HG03060 (cell line): ENCODE measurements at regions not wholly inside any gene's neighbourhood (a gene's known extent, or its start where the extent isn't known, plus 50 kb on each side); places are given as distances from the start of the nearest gene placed in this dataset.

Source experiments
- ATAC-seq: cut with Tn5 transposase; IDR thresholded peaks from one replicate; pipeline ENCODE4 v1.9.1; 2021; ENCODE audit warnings: low read depth, moderate number of reproducible peaks; ENCODE audit not compliant: unreplicated experiment

DNA sequence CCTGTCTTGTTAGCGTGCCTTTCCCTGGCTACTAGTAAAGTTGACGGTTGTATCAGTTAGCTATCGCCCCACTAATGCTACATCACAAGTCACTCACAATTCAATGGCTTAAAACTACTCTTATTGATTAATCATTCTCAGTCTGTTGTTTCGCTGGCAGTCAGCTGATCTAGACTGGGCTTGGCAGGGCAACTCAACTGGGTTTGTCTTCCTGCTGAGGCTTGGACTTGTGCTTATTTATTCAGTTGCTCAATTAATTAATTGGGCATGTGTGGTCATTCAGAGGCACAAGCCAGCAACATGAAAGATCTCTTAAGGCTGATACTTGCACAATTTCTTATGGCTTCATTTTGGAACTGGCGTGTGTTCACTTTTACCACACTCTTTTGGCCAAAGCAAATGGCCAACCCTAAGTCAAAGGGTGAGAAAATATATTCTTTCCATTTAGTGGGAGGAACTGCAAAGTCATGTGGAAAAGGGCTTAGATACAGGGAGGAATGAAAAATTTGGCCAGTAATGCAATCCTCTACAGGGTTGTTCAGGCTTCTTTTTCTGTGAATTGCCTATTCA lies 333.5 kb downstream of the GPR37 start:
- ATAC-seq = no peak

DNA sequence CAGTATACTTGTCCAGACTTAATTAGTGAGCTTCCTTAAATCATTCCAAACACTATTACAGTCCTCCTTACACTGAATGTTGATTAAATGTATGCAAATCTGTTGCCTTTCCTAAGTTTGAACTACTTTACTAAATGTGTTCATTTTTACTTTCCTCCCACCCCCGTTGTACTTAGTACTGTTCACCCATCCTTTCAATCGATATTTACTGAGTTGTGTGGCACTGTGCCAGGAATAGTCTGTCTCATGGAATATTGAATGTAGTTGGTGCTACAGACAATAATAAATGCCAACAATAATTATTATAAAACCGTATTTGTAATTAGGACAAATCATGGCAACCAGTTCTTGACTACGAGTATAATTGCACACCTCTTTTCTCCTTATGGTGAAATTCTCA lies 335.7 kb downstream of the GPR37 start:
- ATAC-seq = no peak

- ATAC-seq = no peak
Measured at GRCh38 chr7:124428781-124429180, 336.8 kb downstream of the GPR37 start.

DNA sequence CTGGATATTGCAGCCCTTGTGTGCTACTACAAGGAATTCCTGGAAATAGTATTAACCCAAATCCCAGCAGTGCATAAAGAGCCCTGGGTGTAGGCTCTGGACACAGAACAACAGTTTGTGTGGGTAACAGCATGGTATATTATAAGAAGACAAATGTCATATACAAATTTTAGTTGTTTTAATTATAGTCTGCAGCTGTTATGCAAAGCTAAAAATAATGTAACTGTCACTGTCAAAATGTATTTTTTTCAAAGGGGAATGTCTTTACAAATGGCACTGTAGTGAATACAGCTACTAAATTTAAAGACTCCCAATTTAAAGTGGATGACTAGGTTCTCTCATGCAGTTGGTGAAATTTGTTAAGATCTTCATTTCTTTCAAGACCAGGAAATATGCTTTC lies 339.0 kb downstream of the GPR37 start:
- ATAC-seq = no peak

DNA sequence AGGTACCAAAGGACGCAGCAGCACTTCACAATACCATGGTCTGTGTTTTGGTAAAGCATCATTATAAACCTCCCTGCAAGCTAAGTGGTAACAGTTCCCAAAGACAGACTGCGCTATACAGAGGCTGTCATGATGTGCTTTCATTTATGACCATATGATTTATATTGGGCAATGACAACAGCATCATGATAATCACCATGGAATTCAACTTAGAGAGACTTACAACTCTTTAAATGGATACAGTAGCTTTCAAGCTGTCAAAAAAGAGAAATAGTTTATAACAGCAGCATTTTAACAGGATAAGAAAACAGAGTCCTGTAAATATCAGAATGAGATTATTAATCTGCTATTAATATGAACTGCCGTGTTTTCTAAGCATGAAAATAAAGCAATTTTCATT lies 341.7 kb downstream of the GPR37 start:
- ATAC-seq = no peak

DNA sequence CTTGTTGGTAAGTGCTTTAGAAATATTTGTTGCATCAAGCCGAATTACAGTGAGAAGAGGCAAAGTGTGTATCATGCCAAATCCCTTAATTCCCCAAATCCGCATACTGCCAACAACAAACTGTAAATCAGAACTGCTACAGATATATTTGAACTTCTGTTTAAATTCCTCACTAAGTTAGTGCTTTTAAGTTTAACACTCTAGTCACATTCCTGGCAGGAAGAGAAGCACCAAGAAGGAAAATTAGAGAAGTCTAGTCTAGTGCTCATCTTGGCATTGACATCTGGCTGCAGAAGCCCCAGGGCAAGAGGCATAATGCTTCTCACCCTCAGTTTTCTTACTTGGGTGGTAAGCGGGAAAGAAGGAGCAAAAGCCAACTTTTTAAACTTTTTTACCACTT lies 343.5 kb downstream of the GPR37 start:
- ATAC-seq = no peak

DNA sequence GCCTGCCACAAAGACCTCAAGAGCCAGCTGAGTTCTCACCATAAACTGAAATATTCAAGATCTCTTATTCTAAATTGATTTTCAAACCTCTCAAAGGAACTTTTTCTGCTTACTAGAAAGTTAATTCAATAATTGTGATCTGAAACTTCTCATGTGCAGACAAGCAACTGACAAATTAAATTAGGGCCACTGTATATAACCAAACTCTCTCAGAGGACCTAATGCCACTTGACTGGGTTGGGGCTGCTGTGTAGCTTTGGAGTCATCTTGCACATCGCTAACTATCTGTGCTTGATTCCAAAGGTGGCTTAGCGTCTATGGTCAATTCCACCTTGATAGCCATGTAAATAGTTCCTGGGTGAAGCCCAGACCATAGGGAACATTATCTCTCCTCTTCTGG lies 345.2 kb downstream of the GPR37 start:
- no peak for ATAC-seq

- ATAC-seq = no peak
Measured at GRCh38 chr7:124413029-124413428, 352.6 kb downstream of the GPR37 start.

- no peak for ATAC-seq
Measured at GRCh38 chr7:124412531-124412930, 353.1 kb downstream of the GPR37 start.

- ATAC-seq = no peak
Measured at GRCh38 chr7:124411796-124412195, 353.8 kb downstream of the GPR37 start.

DNA sequence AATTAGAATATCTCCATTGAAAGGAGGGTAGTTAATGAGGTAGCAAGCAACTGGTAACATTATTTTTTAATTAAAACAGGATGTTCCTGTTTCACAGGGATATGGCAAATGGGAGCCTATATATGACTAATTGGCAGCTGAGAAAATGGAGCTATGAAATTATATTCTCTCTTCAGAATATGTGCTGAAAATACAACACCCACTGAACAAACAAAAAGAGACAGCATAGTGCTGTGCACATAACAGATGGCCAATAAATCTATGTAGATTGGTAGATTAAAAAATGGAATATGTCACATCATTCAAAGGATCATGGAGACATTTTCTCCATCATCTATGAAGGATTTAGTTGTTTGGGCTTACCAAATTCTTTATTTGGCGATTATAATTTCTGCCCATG lies 362.0 kb downstream of the GPR37 start:
- ATAC-seq = no peak

- ATAC-seq = no peak
Measured at GRCh38 chr7:124403112-124403511, 362.5 kb downstream of the GPR37 start.

DNA sequence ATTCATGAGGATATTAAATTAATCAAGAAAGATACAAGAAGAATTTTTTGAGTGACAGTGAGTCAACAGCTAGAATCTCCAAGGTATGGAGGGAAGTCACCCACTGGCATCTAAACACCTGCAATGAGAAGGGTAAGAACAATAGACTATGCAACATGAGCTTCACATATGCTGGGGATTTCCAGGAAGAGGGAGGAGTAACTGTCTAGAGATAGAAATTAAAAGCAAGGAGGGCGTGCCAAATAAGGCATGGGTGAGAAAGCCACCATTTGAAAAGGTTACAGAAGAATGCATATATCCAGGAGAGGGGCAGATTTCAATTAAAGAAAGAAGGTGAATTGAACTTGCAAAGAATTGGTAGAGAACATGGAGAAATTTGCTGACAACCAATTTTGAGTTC lies 365.7 kb downstream of the GPR37 start:
- ATAC-seq = no peak

DNA sequence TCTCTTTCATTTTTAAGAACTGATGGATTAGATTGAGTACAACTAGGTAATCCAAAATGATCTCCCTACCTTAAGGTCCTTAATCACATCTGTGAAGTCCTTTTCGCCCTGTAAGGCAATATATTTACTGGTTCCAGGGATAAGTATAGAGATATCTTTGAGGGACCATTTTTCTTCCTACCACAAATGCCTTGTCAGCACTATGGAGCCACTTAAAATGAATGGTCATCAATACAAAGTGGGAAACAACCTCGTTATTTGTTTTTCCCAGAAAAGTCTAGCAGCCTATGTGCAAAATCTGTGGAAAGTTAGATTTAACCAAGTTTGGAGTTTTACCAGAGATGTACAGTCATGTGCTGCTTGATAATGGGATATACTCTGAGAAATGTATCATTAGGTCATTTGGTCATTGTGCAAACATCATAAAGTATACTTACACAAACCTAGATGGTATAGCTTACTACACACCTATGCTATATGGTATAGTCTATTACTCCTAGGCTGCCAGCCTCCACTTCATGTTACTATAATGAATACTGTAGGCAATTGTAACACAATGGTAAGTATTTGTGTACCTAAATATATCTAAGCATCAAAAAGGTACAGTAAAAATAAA lies 366.2 kb upstream of the TMEM229A start:
- no peak for ATAC-seq

DNA sequence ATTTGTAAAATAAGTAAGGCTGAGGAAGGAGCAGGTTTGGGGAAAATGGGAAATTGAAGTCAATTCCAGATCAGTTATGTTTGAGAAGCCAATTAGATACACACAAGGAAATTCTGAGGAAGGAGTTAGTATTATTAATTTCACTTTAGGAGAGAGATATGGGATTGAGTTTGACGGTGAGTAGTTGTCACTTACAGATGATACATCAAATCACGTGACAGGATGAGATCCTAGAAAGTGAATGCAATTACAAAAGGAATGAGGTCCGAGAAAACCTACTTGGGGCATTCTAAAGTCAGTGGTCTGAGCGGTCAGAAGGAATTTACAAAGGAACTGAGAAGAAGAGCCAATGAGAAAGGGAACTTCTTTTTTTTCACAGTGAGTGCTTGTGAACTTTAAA lies 364.3 kb upstream of the TMEM229A start:
- ATAC-seq = no peak

- ATAC-seq = no peak
Measured at GRCh38 chr7:124390301-124390700, 357.4 kb upstream of the TMEM229A start.

- no peak for ATAC-seq
Measured at GRCh38 chr7:124388751-124389150, 355.9 kb upstream of the TMEM229A start.

DNA sequence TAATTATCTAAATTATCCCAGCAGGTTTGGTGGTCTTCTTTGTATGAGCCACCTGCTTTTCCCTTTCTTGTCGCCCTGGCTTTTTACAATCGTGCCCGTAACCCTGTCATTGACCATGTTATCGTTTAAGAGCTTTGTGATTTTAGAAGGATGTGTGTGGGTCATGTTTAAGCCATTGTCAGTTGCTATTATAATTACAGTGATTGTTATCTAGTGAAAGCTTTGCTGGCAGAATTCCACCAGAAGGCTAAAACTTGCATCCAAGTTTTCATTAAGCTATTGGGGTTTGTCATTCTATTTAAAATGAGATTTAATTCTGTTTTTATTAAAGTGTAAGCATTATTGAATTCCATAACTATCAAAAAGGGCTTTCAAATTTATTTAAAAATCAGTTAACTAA lies 354.2 kb upstream of the TMEM229A start:
- no peak for ATAC-seq

GRCh38 chr7:124379296-124379695 lies 346.4 kb upstream of the TMEM229A start:
- no peak for ATAC-seq

- no peak for ATAC-seq
Measured at GRCh38 chr7:124376111-124376510, 343.2 kb upstream of the TMEM229A start.

- no peak for ATAC-seq
Measured at GRCh38 chr7:124375391-124375790, 342.5 kb upstream of the TMEM229A start.

DNA sequence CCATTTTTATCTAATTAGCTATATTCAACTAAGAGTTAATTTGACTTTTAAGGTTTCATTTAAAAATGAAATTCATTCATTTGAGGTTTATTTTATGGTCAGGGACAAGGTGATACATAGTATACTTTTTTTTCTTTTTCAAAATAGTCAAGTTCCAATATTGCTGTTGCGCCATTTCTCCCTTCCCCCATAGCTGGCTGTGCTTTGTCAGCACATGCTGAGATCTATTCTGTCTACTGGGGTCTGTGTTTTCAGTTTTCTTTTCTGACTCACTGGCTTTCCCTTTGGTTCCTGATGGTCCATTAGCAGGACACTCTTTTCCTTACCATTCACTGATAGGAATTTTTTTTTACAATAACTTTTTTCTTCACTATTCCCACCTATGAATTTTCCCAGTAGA lies 336.4 kb upstream of the TMEM229A start:
- no peak for ATAC-seq

- no peak for ATAC-seq
Measured at GRCh38 chr7:124366118-124366517, 333.3 kb upstream of the TMEM229A start.
